ENCODE measurements at regions not wholly inside any gene's neighbourhood (a gene's known extent, or its start where the extent isn't known, plus 50 kb on each side); places are given as distances from the start of the nearest gene placed in this dataset.

DNA sequence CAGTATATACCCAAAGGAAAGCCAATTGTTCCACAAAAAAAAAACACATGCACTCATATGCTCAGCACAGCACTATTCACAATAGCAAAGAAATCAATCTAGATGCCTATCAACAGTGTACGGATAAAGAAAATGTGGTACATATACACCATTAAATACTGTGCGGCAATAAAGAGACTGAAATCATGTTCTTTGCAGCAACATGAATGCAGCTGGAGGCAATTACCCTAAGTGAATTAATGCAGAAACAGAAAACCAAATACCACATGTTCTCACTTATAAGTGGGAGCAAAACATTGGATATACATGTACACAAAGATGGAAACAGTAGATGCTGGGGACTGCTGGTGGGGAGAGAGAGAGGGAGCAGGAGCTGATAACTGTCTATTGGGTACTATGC lies 124.2 kb upstream of the AADACL2 start:
- no peak overlapping the region for H3K4me3 ChIP-seq
- TF ChIP-seq EZH2phosphoT487 (IDR thresholded peaks at IDR 0.05; ENCODE audit: insufficient read depth, low read depth), result no peak
- TF ChIP-seq EZH2 (IDR thresholded peaks at IDR 0.05; ENCODE audit: insufficient read depth, poor library complexity, severe bottlenecking), result no peak
- 95 to 97% methylated on average over 2 of the region's 2 CpGs for WGBS, 2 experiments (ENCODE audit: low coverage in 1 of 2, low lambda C conversion rate in 2 of 2, missing lambda C conversion rate in 2 of 2)

DNA sequence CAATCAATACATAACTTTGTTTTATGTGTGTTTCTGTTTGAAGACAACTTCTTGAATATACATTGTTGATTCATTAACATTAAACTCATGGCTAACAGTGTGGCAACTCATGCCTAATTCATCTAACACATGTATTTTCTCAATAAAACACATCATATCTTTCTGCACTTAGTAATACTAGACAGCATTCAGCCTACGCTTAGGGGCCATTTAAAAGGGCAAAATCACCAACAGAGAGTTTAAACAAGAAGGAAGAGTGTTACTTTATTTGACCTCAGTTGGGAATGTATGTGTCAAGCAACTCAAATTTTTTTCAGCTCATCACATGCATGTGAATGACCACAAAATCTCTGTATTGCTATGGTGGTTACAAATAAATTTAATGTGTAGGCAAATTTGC lies 128.8 kb upstream of the AADACL2 start:
- Histone ChIP-seq H3K4me2 (ENCODE audit: unreplicated experiment) (no peak overlapping the region), H3F3A (ENCODE audit: insufficient read depth) (no peaks in the 10 kb centered on the region), H3K27me3 (replicated peaks; ENCODE audit: insufficient read depth) (no peaks in the 10 kb centered on the region), H4K20me1 (ENCODE audit: insufficient read depth) (no peaks in the 10 kb centered on the region), H3K4me1 (ENCODE audit: insufficient read depth) (no peaks in the 10 kb centered on the region), H3K9ac (no peak overlapping the region), H3K4me3 (no peak overlapping the region), H3K79me2 (ENCODE audit: insufficient read depth) (no peaks in the 10 kb centered on the region), H3K27ac (no peak overlapping the region), H3K36me3 (ENCODE audit: low read depth) (no peaks in the 10 kb centered on the region), H2AFZ (no peak overlapping the region), H3K9me3 (ENCODE audit: low read depth) (no peaks in the 10 kb centered on the region), H3K9me2 (ENCODE audit: insufficient read depth) (no peaks in the 10 kb centered on the region)
- DNase-seq, result peak; percentile 9
- in situ Hi-C loops (cut with MboI), result no loop called here
- whole genome bisulfite sequencing, 2 experiments (ENCODE audit: low coverage in 1 of 2, low lambda C conversion rate in 2 of 2, missing lambda C conversion rate in 2 of 2), result 87 to 95% methylated on average over 1 of the region's 1 CpG
- TF ChIP-seq EZH2 (IDR thresholded peaks at IDR 0.05; ENCODE audit: insufficient read depth, poor library complexity, severe bottlenecking) (no peak), EZH2phosphoT487 (IDR thresholded peaks at IDR 0.05; ENCODE audit: insufficient read depth, low read depth) (no peak)

More for the DNA sequence above, 124.2 kb upstream of the AADACL2 start:
- Histone ChIP-seq H3K79me2 (ENCODE audit: insufficient read depth) (no peaks in the 10 kb centered on the region), H3F3A (ENCODE audit: insufficient read depth) (no peaks in the 10 kb centered on the region), H3K4me1 (ENCODE audit: insufficient read depth) (no peaks in the 10 kb centered on the region), H2AFZ (no peak overlapping the region), H3K4me2 (ENCODE audit: unreplicated experiment) (no peak overlapping the region), H3K9me3 (ENCODE audit: low read depth) (no peaks in the 10 kb centered on the region), H3K27ac (no peak overlapping the region), H3K9ac (no peak overlapping the region), H4K20me1 (ENCODE audit: insufficient read depth) (no peaks in the 10 kb centered on the region), H3K27me3 (replicated peaks; ENCODE audit: insufficient read depth) (no peaks in the 10 kb centered on the region), H3K36me3 (ENCODE audit: low read depth) (no peaks in the 10 kb centered on the region), H3K9me2 (ENCODE audit: insufficient read depth) (no peaks in the 10 kb centered on the region)
- in situ Hi-C loops (cut with MboI), result no loop called here
- DNase-seq, result no peak

DNA sequence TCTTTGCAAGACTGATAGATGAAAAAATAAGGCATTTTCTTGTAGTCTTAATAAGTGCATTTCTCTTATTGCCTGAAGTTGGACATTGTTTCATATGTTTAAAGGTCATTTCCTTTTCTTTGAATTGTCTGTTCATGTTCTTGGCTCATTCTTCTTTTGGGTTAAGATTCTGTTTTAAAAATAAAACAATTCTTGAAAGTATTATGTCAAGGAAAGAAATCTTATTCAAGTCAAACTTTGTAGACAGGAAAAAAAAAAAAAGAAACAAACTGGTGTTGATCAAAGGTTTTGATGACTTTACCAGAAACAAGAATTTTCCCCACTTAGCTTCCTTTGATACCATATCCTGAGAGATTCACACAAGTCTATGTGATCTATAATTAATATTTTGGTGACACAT lies 132.9 kb upstream of the AADACL2 start:
- no peaks in the 10 kb centered on the region for H3K4me1 ChIP-seq (ENCODE audit: insufficient read depth)
- in situ Hi-C loops (cut with MboI), result no loop called here
- no peaks in the 10 kb centered on the region for H3F3A ChIP-seq (ENCODE audit: insufficient read depth)
- H3K9me3 ChIP-seq (ENCODE audit: low read depth), result no peaks in the 10 kb centered on the region
- no peak for DNase-seq
- no peak overlapping the region for H2AFZ ChIP-seq
- H3K79me2 ChIP-seq (ENCODE audit: insufficient read depth), result no peaks in the 10 kb centered on the region
- H3K27me3 ChIP-seq (replicated peaks; ENCODE audit: insufficient read depth), result no peaks in the 10 kb centered on the region
- H4K20me1 ChIP-seq (ENCODE audit: insufficient read depth), result no peaks in the 10 kb centered on the region
- H3K27ac ChIP-seq, result no peak overlapping the region
- H3K4me2 ChIP-seq (ENCODE audit: unreplicated experiment), result no peak overlapping the region
- no peak overlapping the region for H3K4me3 ChIP-seq
- H3K9ac ChIP-seq, result no peak overlapping the region
- H3K9me2 ChIP-seq (ENCODE audit: insufficient read depth), result no peaks in the 10 kb centered on the region
- no peaks in the 10 kb centered on the region for H3K36me3 ChIP-seq (ENCODE audit: low read depth)
- no peak for TF ChIP-seq EZH2 (IDR thresholded peaks at IDR 0.05; ENCODE audit: insufficient read depth, poor library complexity, severe bottlenecking)
- TF ChIP-seq EZH2phosphoT487 (IDR thresholded peaks at IDR 0.05; ENCODE audit: insufficient read depth, low read depth), result no peak

DNA sequence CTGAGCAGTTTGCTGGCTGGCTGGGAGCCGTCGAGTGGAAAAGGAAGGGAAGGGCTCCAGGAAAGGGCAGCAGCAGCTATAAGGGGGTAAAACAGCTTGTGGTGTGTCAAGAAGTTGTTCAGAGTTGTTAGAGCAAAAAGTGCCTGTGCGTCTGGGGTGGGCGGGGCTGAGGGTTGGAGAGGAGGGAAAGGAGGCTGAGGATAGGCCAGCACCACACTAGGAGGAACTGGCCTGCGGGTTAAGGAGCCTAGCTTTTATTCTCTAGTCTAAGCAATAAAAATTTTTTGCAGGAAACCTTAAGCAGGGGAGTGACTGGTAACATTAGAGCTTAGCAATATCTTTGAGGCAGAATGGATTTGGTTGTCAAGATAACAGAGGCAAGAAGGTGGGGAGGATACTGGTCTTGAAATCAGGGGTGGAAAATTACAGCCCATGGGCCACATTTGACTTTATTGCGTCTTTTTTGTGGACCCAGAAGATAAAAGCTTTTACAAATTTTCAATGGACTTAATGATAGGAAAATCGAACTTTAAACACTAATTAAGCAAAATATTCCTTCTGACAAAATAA lies 134.5 kb upstream of the AADACL2 start:
- no peak for DNase-seq
- Histone ChIP-seq H3K27ac (no peak overlapping the region), H3K4me1 (ENCODE audit: insufficient read depth) (no peaks in the 10 kb centered on the region), H3K9ac (no peak overlapping the region), H3K9me3 (ENCODE audit: low read depth) (no peaks in the 10 kb centered on the region), H3K36me3 (ENCODE audit: low read depth) (no peaks in the 10 kb centered on the region), H3K9me2 (ENCODE audit: insufficient read depth) (no peaks in the 10 kb centered on the region), H3K4me3 (no peak overlapping the region), H4K20me1 (ENCODE audit: insufficient read depth) (no peaks in the 10 kb centered on the region), H3F3A (ENCODE audit: insufficient read depth) (no peaks in the 10 kb centered on the region; the same call in 1 of the 2 replicates), H2AFZ (no peak overlapping the region), H3K4me2 (ENCODE audit: unreplicated experiment) (no peak overlapping the region), H3K79me2 (ENCODE audit: insufficient read depth) (no peaks in the 10 kb centered on the region), H3K27me3 (replicated peaks; ENCODE audit: insufficient read depth) (no peaks in the 10 kb centered on the region)
- in situ Hi-C loops (cut with MboI), result no loop called here
- WGBS, 2 experiments (ENCODE audit: low coverage in 1 of 2, low lambda C conversion rate in 2 of 2, missing lambda C conversion rate in 2 of 2), result 63 to 66% methylated on average over 7 of the region's 7 CpGs
- no peak for TF ChIP-seq EZH2phosphoT487 (IDR thresholded peaks at IDR 0.05; ENCODE audit: insufficient read depth, low read depth)
- TF ChIP-seq EZH2 (IDR thresholded peaks at IDR 0.05; ENCODE audit: insufficient read depth, poor library complexity, severe bottlenecking), result no peak

DNA sequence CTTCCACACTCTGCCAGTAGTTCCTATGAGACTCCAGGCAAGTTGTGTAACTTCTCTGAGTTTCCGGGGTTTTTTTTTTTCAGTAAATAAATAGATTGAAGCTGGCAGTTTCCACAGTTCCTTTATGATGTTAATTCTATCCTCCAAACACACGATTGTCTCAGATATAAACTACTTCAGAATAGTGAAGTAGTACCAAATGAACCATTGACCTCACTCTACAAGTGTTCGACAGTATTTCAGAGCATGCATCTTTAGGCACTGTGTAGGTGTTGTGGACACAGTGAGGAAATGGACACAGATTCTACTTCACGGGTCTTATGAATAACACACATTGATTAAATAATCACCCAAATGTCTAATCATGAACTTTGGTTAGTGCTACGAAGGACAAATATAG lies 136.1 kb upstream of the IGSF10 start:
- Histone ChIP-seq H3K36me3 (ENCODE audit: low read depth) (no peaks in the 10 kb centered on the region), H3K27ac (no peak overlapping the region), H3K4me1 (ENCODE audit: insufficient read depth) (peaks cover 6% of the 10 kb centered on the region; the same call in 1 of the 2 replicates), H3K9me2 (ENCODE audit: insufficient read depth) (no peaks in the 10 kb centered on the region), H3F3A (ENCODE audit: insufficient read depth) (no peaks in the 10 kb centered on the region; the same call in 1 of the 2 replicates), H3K4me2 (ENCODE audit: unreplicated experiment) (no peak overlapping the region), H3K4me3 (no peak overlapping the region), H2AFZ (no peak overlapping the region), H3K9me3 (ENCODE audit: low read depth) (no peaks in the 10 kb centered on the region), H3K79me2 (ENCODE audit: insufficient read depth) (no peaks in the 10 kb centered on the region), H4K20me1 (ENCODE audit: insufficient read depth) (no peaks in the 10 kb centered on the region), H3K9ac (no peak overlapping the region), H3K27me3 (replicated peaks; ENCODE audit: insufficient read depth) (no peaks in the 10 kb centered on the region)
- 45 to 50% methylated on average over 5 of the region's 5 CpGs for WGBS, 2 experiments (ENCODE audit: low coverage in 1 of 2, low lambda C conversion rate in 2 of 2, missing lambda C conversion rate in 2 of 2)
- in situ Hi-C loops (cut with MboI), result no loop called here
- no peak for DNase-seq
- no peak for TF ChIP-seq EZH2phosphoT487 (IDR thresholded peaks at IDR 0.05; ENCODE audit: insufficient read depth, low read depth)
- TF ChIP-seq EZH2 (IDR thresholded peaks at IDR 0.05; ENCODE audit: insufficient read depth, poor library complexity, severe bottlenecking), result no peak
